ENCODE measurements at regions not wholly inside any gene's neighbourhood (a gene's known extent, or its start where the extent isn't known, plus 50 kb on each side); places are given as distances from the start of the nearest gene placed in this dataset.

DNA sequence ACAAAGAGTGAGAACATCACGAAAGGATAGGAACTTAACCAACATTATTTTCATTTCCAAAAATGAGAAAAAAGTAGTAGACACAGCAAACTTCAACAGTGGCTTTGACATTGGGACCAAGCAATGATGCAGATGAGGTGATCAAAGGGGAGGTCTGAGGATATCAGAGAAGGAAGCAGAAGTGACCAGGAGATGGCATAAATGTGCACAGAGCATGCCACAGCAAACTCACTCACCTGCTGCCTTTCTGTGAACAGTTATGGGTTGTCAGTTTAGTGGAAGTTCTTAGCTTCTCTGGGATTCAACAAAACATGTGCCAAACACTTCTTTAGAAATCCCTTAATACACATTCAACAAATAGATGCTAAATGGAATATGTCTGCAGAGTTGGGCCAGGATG lies 290.1 kb downstream of the PLPP3 start:
- H3K4me1 ChIP-seq (ENCODE audit: control insufficient read depth, insufficient read depth, low read length), result no peaks in the 10 kb centered on the region
- no peaks in the 10 kb centered on the region for H3K36me3 Mint-ChIP-seq (ENCODE audit: low read depth)
- TF ChIP-seq, protein P1, sequence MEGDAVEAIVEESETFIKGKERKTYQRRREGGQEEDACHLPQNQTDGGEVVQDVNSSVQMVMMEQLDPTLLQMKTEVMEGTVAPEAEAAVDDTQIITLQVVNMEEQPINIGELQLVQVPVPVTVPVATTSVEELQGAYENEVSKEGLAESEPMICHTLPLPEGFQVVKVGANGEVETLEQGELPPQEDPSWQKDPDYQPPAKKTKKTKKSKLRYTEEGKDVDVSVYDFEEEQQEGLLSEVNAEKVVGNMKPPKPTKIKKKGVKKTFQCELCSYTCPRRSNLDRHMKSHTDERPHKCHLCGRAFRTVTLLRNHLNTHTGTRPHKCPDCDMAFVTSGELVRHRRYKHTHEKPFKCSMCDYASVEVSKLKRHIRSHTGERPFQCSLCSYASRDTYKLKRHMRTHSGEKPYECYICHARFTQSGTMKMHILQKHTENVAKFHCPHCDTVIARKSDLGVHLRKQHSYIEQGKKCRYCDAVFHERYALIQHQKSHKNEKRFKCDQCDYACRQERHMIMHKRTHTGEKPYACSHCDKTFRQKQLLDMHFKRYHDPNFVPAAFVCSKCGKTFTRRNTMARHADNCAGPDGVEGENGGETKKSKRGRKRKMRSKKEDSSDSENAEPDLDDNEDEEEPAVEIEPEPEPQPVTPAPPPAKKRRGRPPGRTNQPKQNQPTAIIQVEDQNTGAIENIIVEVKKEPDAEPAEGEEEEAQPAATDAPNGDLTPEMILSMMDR (conservative IDR thresholded peaks at IDR 0.05), result no peak
- H3K36me3 ChIP-seq (ENCODE audit: control insufficient read depth, insufficient read depth, low read length), result no peaks in the 10 kb centered on the region
- H3K27ac Mint-ChIP-seq, result no peak overlapping the region
- no peaks in the 10 kb centered on the region for H3K27me3 ChIP-seq (ENCODE audit: control insufficient read depth, insufficient read depth, low read length, poor library complexity, severe bottlenecking)
- WGBS, 2 experiments (ENCODE audit: insufficient coverage in 1 of 2, insufficient read length in 1 of 2), result 80 to 100% methylated on average over 1 of the region's 1 CpG
- H3K27ac ChIP-seq (ENCODE audit: low read depth, low read length), result no peak overlapping the region
- H3K4me3 ChIP-seq (ENCODE audit: low read length), result no peak overlapping the region
- no peaks in the 10 kb centered on the region for H3K9me3 Mint-ChIP-seq
- no peaks in the 10 kb centered on the region for H3K27me3 Mint-ChIP-seq (ENCODE audit: insufficient read depth)
- H3K4me3 Mint-ChIP-seq, result no peak overlapping the region
- no peak overlapping the region for H3K9ac ChIP-seq (ENCODE audit: extremely low read depth, low read length, poor library complexity, severe bottlenecking)
- H3K4me1 Mint-ChIP-seq, result peaks cover 8% of the 10 kb centered on the region
- DNase-seq, result no peak
- H3K9me3 ChIP-seq (ENCODE audit: control insufficient read depth, low read length), result no peaks in the 10 kb centered on the region

DNA sequence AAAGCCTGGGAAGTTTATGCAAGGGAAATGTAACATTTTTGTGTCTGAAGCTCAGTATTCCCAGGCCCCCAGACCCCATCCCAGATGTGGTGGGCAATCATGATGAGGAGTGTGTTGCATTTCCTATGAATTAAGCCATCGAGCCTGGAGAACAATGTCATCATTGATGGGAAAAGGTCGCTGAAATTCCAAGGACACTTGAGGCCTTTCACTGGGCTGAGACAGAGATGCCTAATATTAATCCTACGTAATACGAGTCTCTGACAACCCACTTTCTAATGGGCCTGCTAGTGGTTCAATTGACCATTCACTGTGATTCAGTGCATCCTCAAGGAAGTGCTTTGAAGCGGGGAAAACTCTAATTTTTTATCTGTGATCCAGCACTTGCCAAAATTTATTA lies 291.6 kb downstream of the PLPP3 start:
- WGBS, 2 experiments (ENCODE audit: insufficient coverage in 1 of 2, insufficient read length in 1 of 2), result 91 to 95% methylated on average over 4 to 5 of the region's 5 CpGs

DNA sequence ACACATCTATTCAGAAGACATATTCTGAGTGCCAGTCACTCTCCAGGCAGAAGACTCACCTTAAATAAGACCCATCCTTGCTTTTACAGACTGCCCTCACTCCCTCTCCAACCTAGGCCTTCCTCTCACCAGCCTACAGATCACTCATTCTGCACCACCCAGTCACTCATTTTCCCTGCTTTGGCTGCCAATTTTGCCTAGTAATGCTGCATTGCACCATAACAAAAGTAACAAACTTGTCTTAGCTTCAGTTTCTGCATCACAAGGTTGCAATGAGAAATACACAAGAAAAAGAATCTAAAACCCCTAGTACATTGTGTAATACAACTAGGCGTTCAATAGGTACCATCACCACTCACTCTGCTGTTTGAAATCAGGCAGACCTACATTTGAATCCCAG lies 292.4 kb downstream of the PLPP3 start:
- Mint-ChIP-seq H3K36me3 (ENCODE audit: low read depth) (no peaks in the 10 kb centered on the region), H3K27me3 (ENCODE audit: insufficient read depth) (no peaks in the 10 kb centered on the region), H3K9me3 (no peaks in the 10 kb centered on the region), H3K4me3 (no peak overlapping the region), H3K4me1 (peaks cover 1% of the 10 kb centered on the region), H3K27ac (no peak overlapping the region)
- H3K27me3 ChIP-seq (ENCODE audit: control insufficient read depth, insufficient read depth, low read length, poor library complexity, severe bottlenecking), result no peaks in the 10 kb centered on the region
- 91% methylated on average over 1 of the region's 1 CpG; no CpG with 5 or more reads in 1 of the 2 experiments for WGBS, 2 experiments (ENCODE audit: insufficient coverage in 1 of 2, insufficient read length in 1 of 2)
- H3K4me3 ChIP-seq (ENCODE audit: low read length), result no peak overlapping the region
- no peaks in the 10 kb centered on the region for H3K36me3 ChIP-seq (ENCODE audit: control insufficient read depth, insufficient read depth, low read length)
- H3K4me1 ChIP-seq (ENCODE audit: control insufficient read depth, insufficient read depth, low read length), result no peaks in the 10 kb centered on the region
- DNase-seq, result no peak
- no peak overlapping the region for H3K27ac ChIP-seq (ENCODE audit: low read depth, low read length)
- TF ChIP-seq, protein P1 (conservative IDR thresholded peaks at IDR 0.05), result no peak
- no peaks in the 10 kb centered on the region for H3K9me3 ChIP-seq (ENCODE audit: control insufficient read depth, low read length)
- no peak overlapping the region for H3K9ac ChIP-seq (ENCODE audit: extremely low read depth, low read length, poor library complexity, severe bottlenecking)

More for the DNA sequence above, 291.6 kb downstream of the PLPP3 start:
- Histone ChIP-seq H3K9ac (ENCODE audit: extremely low read depth, low read length, poor library complexity, severe bottlenecking) (no peak overlapping the region), H3K27me3 (ENCODE audit: control insufficient read depth, insufficient read depth, low read length, poor library complexity, severe bottlenecking) (no peaks in the 10 kb centered on the region), H3K9me3 (ENCODE audit: control insufficient read depth, low read length) (no peaks in the 10 kb centered on the region), H3K4me3 (ENCODE audit: low read length) (no peak overlapping the region), H3K36me3 (ENCODE audit: control insufficient read depth, insufficient read depth, low read length) (no peaks in the 10 kb centered on the region), H3K27ac (ENCODE audit: low read depth, low read length) (no peak overlapping the region), H3K4me1 (ENCODE audit: control insufficient read depth, insufficient read depth, low read length) (no peaks in the 10 kb centered on the region)
- Mint-ChIP-seq H3K27me3 (ENCODE audit: insufficient read depth) (no peaks in the 10 kb centered on the region), H3K9me3 (no peaks in the 10 kb centered on the region), H3K4me3 (no peak overlapping the region), H3K4me1 (peaks cover 7% of the 10 kb centered on the region), H3K36me3 (ENCODE audit: low read depth) (no peaks in the 10 kb centered on the region), H3K27ac (no peak overlapping the region)
- TF ChIP-seq, protein P1 (conservative IDR thresholded peaks at IDR 0.05), result no peak
- no peak for DNase-seq

Measured in endodermal cell (in vitro differentiated cells).